ENCODE measurements at regions not wholly inside any gene's neighbourhood (a gene's known extent, or its start where the extent isn't known, plus 50 kb on each side); places are given as distances from the start of the nearest gene placed in this dataset.

DNA sequence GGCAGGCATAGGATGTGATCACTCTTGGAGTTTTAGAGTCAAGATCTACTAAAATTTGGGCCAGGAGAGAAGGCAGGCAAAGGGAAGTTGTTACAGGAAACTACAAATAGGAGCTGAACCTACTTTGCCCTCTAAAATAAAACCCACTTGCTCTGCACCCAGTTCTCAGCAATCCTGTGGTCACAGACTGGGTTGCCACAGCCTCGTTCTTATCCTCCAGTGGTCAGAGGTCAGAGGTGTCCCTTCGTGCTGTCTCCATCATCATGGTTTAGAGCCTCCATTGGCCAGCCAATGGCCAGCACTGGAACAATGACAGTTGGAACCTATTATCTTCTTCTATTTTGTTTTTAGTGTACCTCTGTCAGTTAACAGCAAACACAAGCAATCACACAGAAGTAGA is 90.7 kb upstream of the TNP1 start:
- TF ChIP-seq, protein P1, sequence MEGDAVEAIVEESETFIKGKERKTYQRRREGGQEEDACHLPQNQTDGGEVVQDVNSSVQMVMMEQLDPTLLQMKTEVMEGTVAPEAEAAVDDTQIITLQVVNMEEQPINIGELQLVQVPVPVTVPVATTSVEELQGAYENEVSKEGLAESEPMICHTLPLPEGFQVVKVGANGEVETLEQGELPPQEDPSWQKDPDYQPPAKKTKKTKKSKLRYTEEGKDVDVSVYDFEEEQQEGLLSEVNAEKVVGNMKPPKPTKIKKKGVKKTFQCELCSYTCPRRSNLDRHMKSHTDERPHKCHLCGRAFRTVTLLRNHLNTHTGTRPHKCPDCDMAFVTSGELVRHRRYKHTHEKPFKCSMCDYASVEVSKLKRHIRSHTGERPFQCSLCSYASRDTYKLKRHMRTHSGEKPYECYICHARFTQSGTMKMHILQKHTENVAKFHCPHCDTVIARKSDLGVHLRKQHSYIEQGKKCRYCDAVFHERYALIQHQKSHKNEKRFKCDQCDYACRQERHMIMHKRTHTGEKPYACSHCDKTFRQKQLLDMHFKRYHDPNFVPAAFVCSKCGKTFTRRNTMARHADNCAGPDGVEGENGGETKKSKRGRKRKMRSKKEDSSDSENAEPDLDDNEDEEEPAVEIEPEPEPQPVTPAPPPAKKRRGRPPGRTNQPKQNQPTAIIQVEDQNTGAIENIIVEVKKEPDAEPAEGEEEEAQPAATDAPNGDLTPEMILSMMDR (IDR thresholded peaks at IDR 0.05; ENCODE audit: low read depth, low read length, poor library complexity, severe bottlenecking), result no peak
- no peak for TF ChIP-seq EZH2phosphoT487 (IDR thresholded peaks at IDR 0.05; ENCODE audit: borderline replicate concordance, low read length)

Data from DOHH2 (cell line).